Psoas muscle (tissue), 7 donors: ENCODE measurements at regions not wholly inside any gene's neighbourhood (a gene's known extent, or its start where the extent isn't known, plus 50 kb on each side); places are given as distances from the start of the nearest gene placed in this dataset.

Source experiments
- ATAC-seq, 4 donors: fragments of 200-7000 bp; cut with Tn5 transposase; one replicate each; pipeline ENCODE4 v1.9.1; 2020; ENCODE audit warnings: moderate library complexity in 3 of 4, mild to moderate bottlenecking in 2 of 4
- DNase-seq, 2 donors: peaks; one replicate each; pipeline ENCODE4 v3.0.0-alpha.2; 2020
- H3K27ac ChIP-seq: fragments of 200-600 bp; one replicate; pipeline ENCODE4 v1.8.0; 2022
- H3K27me3 ChIP-seq, 3 donors: fragments of 200-600 bp in 1 of 3; one replicate each; pipeline versions ENCODE4 v1.6.1 to v1.8.0; 2013 to 2022; ENCODE audit warnings: low read length in 2 of 3, mild to moderate bottlenecking in 2 of 3, moderate library complexity in 1 of 3; ENCODE audit not compliant: insufficient read depth in 3 of 3
- H3K36me3 ChIP-seq, 2 donors: fragments of 200-600 bp in 1 of 2; one replicate each; pipeline versions ENCODE4 v1.6.1 to v1.8.0; 2013 to 2022; ENCODE audit warnings: low read depth in 1 of 2, mild to moderate bottlenecking in 1 of 2, moderate library complexity in 1 of 2; ENCODE audit not compliant: insufficient read depth in 1 of 2
- H3K4me1 ChIP-seq: fragments of 200-600 bp; one replicate; pipeline ENCODE4 v1.8.0; 2022
- H3K4me3 ChIP-seq: fragments of 200-600 bp; one replicate; pipeline ENCODE4 v1.8.0; 2022; ENCODE audit warnings: mild to moderate bottlenecking
- H3K9me3 ChIP-seq: fragments of 200-600 bp; one replicate; pipeline ENCODE4 v1.8.0; 2022
- WGBS, 3 donors: extraction: QIAGEN DNeasy Blood & Tissue Kit; methylation state at CpG; one replicate each; pipeline versions ENCODE4 v1.1.6 to v1.1.7; 2013; 5-methylcytosine and 5-hydroxymethylcytosine counted together
- intact Hi-C, 2 donors: fragments of 100-400 bp; cut with DNase I; formaldehyde crosslinking; loops; one replicate each; pipeline versions ENCODE4 v1.11.0 to v1.14.2; 2022
- TF ChIP-seq, protein P1 (sequence below): fragments of 200-600 bp; IDR thresholded peaks from one replicate; pipeline ENCODE4 v1.8.0; 2022; ENCODE audit warnings: antibody characterized with exemption
- donor health status: healthy with polysubstance abuse.
- donor health status: DM: no; HTN: no; CAD: no; lungs with moderate emphysema.
- donor health status: Bipolar disorder and iron deficiency.
- donor health status: healthy.
- donor health status: DM: yes; HTN: yes; CAD: no.
- donor health status: DM: no; HTN: no; CAD: no.
- donor health status: DM: yes; HTN: yes; CAD: no.

DNA sequence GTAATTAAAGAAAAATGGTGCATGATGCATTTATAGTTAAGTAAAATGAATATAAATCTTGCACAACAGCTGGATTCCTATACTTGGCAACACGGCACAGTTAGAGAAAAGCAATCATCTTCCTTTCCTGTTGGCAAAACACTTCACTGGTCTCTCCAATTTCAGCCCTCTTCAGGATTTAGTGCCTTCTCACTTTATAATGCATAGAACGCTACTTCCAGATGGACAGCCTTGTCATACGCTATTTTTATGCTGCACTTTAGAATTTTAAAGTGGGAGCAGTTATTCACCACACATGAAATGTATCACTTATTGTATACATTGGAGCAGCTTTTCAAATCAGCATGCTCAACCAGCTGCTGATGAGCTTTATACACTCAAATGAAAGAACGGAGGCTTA is 194.4 kb upstream of the GBE1 start:
- intact Hi-C loops = no loop called here
- Histone ChIP-seq H3K27ac (no peak overlapping the region), H3K36me3 (no peaks in the 10 kb centered on the region), H3K4me3 (no peak overlapping the region), H3K27me3 (no peaks in the 10 kb centered on the region), H3K4me1 (no peaks in the 10 kb centered on the region), H3K9me3 (no peaks in the 10 kb centered on the region)
- DNase-seq (no peak), ATAC-seq (no peak)
- TF ChIP-seq, protein P1, sequence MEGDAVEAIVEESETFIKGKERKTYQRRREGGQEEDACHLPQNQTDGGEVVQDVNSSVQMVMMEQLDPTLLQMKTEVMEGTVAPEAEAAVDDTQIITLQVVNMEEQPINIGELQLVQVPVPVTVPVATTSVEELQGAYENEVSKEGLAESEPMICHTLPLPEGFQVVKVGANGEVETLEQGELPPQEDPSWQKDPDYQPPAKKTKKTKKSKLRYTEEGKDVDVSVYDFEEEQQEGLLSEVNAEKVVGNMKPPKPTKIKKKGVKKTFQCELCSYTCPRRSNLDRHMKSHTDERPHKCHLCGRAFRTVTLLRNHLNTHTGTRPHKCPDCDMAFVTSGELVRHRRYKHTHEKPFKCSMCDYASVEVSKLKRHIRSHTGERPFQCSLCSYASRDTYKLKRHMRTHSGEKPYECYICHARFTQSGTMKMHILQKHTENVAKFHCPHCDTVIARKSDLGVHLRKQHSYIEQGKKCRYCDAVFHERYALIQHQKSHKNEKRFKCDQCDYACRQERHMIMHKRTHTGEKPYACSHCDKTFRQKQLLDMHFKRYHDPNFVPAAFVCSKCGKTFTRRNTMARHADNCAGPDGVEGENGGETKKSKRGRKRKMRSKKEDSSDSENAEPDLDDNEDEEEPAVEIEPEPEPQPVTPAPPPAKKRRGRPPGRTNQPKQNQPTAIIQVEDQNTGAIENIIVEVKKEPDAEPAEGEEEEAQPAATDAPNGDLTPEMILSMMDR = no peak
- WGBS, 3 donors = 13 to 26% (median 16%) methylated on average over 4 of the region's 4 CpGs

DNA sequence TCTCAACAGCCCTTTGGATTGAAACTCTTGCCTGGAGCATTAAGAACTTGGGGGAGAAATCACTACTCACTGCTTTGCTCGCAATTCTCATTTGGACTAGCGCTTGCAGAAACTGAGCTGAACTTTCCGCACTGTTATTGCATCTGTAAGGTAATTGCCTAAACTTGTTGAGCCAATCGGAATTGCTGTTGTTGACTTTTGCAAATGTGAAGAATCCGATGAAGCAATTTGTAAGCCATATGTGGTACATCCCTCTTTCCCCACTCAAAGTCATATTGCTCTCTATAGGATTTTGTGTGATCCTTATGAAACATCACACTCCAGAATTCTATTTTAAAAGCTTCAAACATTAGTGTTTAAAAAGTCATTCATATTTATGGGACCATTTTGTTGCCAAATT is 191.7 kb upstream of the GBE1 start:
- DNase-seq = no peak
- no peaks in the 10 kb centered on the region for H3K36me3 ChIP-seq
- 94 to 95% (median 94%) methylated on average over 5 of the region's 5 CpGs for WGBS, 3 donors
- TF ChIP-seq, protein P1 = no peak
- H3K27ac ChIP-seq = no peak overlapping the region
- no peaks in the 10 kb centered on the region for H3K9me3 ChIP-seq
- H3K4me1 ChIP-seq = no peaks in the 10 kb centered on the region
- H3K27me3 ChIP-seq = no peaks in the 10 kb centered on the region
- ATAC-seq = no peak
- H3K4me3 ChIP-seq = no peak overlapping the region
- intact Hi-C loops = no loop called here

DNA sequence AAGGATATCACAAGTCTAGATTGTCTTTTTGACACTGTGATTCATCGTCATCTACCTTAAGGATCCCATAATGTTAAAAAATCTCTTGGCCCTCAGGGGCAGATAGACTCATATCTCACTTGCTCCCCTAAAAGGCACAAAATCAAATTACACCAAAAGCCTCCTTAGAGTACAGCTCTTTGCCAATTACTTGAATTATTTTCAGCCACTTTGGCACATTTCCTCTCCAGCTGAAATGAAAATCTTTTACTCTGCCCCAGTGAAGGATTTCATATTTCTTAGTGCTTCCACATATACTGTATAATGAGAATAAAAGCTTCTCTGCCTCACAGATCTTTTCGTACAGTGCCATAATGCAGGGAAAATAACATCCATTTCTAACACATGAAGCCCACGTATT is 190.7 kb upstream of the GBE1 start:
- intact Hi-C loops = no loop called here
- TF ChIP-seq, protein P1 = no peak
- ATAC-seq (no peak), DNase-seq (no peak)
- WGBS, 3 donors = 79 to 86% (median 86%) methylated on average over 3 of the region's 3 CpGs
- Histone ChIP-seq H3K4me3 (no peak overlapping the region), H3K27me3 (no peaks in the 10 kb centered on the region), H3K9me3 (no peaks in the 10 kb centered on the region), H3K4me1 (no peaks in the 10 kb centered on the region), H3K27ac (no peak overlapping the region), H3K36me3 (no peaks in the 10 kb centered on the region)

DNA sequence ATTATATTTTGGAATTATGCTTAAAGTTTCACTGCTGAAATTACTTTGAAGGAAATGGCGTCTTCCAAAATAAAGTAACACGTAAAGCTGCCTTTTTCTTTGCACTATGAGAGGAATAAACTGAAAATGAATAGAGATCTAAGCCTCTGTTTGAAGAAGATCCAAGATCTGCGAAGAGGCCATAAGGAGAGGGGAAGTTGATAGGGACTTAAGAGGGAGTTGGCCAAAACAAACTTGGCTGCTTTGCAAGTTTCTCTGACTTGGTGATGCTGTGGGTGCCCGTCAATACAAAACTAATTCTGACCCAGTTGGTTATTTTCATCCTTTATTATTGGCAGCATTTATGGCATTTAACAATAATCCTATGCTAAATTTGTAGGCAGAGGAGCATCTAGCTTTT is 190.2 kb upstream of the GBE1 start:
- intact Hi-C loops = no loop called here
- Histone ChIP-seq H3K27ac (no peak overlapping the region), H3K9me3 (no peaks in the 10 kb centered on the region), H3K4me3 (no peak overlapping the region), H3K27me3 (no peaks in the 10 kb centered on the region), H3K36me3 (no peaks in the 10 kb centered on the region), H3K4me1 (no peaks in the 10 kb centered on the region)
- DNase-seq (no peak), ATAC-seq (no peak)
- TF ChIP-seq, protein P1 = no peak
- WGBS, 3 donors = 48 to 51% (median 50%) methylated on average over 4 of the region's 4 CpGs

DNA sequence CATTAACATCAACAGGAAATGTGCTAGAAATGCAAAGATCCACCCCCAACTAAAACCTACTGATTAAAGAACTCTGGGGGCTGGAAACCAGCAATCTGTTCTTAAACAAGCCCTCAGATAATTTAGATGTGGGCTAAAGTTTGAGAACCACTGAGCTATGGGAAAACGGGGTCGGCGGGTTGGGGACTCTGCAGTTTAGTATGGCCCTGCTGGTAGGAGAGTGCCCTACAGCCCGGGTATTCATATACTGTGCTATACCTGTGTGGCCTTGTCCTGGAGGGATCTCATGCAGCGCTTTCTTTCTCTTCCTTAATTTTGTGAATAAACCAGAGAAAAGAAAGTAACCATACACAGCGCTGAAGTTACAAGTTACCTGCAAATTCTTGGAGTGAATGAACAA is 189.7 kb upstream of the GBE1 start:
- DNase-seq (no peak), ATAC-seq (no peak)
- H3K27me3 ChIP-seq = no peaks in the 10 kb centered on the region
- no peak overlapping the region for H3K4me3 ChIP-seq
- no peaks in the 10 kb centered on the region for H3K4me1 ChIP-seq
- intact Hi-C loops = no loop called here
- H3K27ac ChIP-seq = no peak overlapping the region
- H3K9me3 ChIP-seq = no peaks in the 10 kb centered on the region
- TF ChIP-seq, protein P1 = no peak
- WGBS, 3 donors = 79 to 88% (median 85%) methylated on average over 6 of the region's 6 CpGs
- no peaks in the 10 kb centered on the region for H3K36me3 ChIP-seq
